ENCODE measurements at regions not wholly inside any gene's neighbourhood (a gene's known extent, or its start where the extent isn't known, plus 50 kb on each side); places are given as distances from the start of the nearest gene placed in this dataset.

- TF ChIP-seq CTCF (IDR thresholded peaks at IDR 0.05; ENCODE audit: insufficient read depth, low read length): no peak
- TF ChIP-seq POLR2AphosphoS5 (IDR thresholded peaks at IDR 0.05; ENCODE audit: low read depth): no peak
- no peak for TF ChIP-seq SPI1 (IDR thresholded peaks at IDR 0.05; ENCODE audit: borderline replicate concordance, low read depth)
- TF ChIP-seq, protein P1, sequence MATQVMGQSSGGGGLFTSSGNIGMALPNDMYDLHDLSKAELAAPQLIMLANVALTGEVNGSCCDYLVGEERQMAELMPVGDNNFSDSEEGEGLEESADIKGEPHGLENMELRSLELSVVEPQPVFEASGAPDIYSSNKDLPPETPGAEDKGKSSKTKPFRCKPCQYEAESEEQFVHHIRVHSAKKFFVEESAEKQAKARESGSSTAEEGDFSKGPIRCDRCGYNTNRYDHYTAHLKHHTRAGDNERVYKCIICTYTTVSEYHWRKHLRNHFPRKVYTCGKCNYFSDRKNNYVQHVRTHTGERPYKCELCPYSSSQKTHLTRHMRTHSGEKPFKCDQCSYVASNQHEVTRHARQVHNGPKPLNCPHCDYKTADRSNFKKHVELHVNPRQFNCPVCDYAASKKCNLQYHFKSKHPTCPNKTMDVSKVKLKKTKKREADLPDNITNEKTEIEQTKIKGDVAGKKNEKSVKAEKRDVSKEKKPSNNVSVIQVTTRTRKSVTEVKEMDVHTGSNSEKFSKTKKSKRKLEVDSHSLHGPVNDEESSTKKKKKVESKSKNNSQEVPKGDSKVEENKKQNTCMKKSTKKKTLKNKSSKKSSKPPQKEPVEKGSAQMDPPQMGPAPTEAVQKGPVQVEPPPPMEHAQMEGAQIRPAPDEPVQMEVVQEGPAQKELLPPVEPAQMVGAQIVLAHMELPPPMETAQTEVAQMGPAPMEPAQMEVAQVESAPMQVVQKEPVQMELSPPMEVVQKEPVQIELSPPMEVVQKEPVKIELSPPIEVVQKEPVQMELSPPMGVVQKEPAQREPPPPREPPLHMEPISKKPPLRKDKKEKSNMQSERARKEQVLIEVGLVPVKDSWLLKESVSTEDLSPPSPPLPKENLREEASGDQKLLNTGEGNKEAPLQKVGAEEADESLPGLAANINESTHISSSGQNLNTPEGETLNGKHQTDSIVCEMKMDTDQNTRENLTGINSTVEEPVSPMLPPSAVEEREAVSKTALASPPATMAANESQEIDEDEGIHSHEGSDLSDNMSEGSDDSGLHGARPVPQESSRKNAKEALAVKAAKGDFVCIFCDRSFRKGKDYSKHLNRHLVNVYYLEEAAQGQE (IDR thresholded peaks at IDR 0.05; ENCODE audit: insufficient replicate concordance, low read depth): no peak
Observed at GRCh38 chr14:83171761-83172160, 1638.1 kb upstream of the SEL1L start.
